H9 (cell line): ENCODE measurements at regions not wholly inside any gene's neighbourhood (a gene's known extent, or its start where the extent isn't known, plus 50 kb on each side); places are given as distances from the start of the nearest gene placed in this dataset.

Experiments
- DNase-seq: peaks from one replicate; pipeline ENCODE4 v3.0.0-alpha.2; 2017
- H2AFZ ChIP-seq: one replicate; pipeline ENCODE4 v1.6.1; 2013; ENCODE audit warnings: mild to moderate bottlenecking, low read length, control low read depth, moderate library complexity
- H2AK5ac ChIP-seq: 2 replicates; pipeline ENCODE4 v1.6.1; 2013; ENCODE audit warnings: low read length, control low read depth, mixed read lengths; ENCODE audit not compliant: insufficient read length
- H2BK120ac ChIP-seq: one replicate; pipeline ENCODE4 v1.6.1; 2013; ENCODE audit warnings: low read depth, mild to moderate bottlenecking, low read length, control low read depth, inconsistent platforms; ENCODE audit not compliant: poor library complexity, severe bottlenecking
- H2BK12ac ChIP-seq: 2 replicates; pipeline ENCODE4 v1.6.1; 2013; ENCODE audit warnings: low read length, control low read depth, mixed read lengths, low read depth; ENCODE audit not compliant: insufficient read length
- H2BK15ac ChIP-seq: 2 replicates; pipeline ENCODE4 v1.6.1; 2013; ENCODE audit warnings: low read depth, low read length, control low read depth
- H2BK20ac ChIP-seq: one replicate; pipeline ENCODE4 v1.6.1; 2013; ENCODE audit warnings: low read depth, mild to moderate bottlenecking, low read length, control low read depth, inconsistent platforms; ENCODE audit not compliant: poor library complexity, severe bottlenecking
- H2BK5ac ChIP-seq: 2 replicates; pipeline ENCODE4 v1.6.1; 2013; ENCODE audit warnings: low read length, control low read depth, mixed read lengths; ENCODE audit not compliant: insufficient read length
- H3K14ac ChIP-seq: 2 replicates; pipeline ENCODE4 v1.6.1; 2013; ENCODE audit warnings: low read length, control low read depth; ENCODE audit not compliant: insufficient read depth
- H3K18ac ChIP-seq: 2 replicates; pipeline ENCODE4 v1.6.1; 2013; ENCODE audit warnings: low read depth, mild to moderate bottlenecking, mixed read lengths, low read length, control low read depth; ENCODE audit not compliant: insufficient read length
- H3K23ac ChIP-seq: 2 replicates; pipeline ENCODE4 v1.6.1; 2013; ENCODE audit warnings: low read length, control low read depth, mixed read lengths, low read depth; ENCODE audit not compliant: insufficient read length
- H3K23me2 ChIP-seq: 2 replicates; pipeline ENCODE4 v1.6.1; 2013; ENCODE audit warnings: low read depth, mild to moderate bottlenecking, mixed read lengths, low read length, control low read depth; ENCODE audit not compliant: insufficient read length, poor library complexity, severe bottlenecking
- H3K27ac ChIP-seq: 2 replicates; pipeline ENCODE4 v1.5.1; 2013; ENCODE audit warnings: low read length, control low read depth, mixed read lengths, low read depth; ENCODE audit not compliant: insufficient read length
- H3K27me3 ChIP-seq: 2 replicates; pipeline ENCODE4 v1.6.1; 2013; ENCODE audit warnings: low read length, control low read depth, inconsistent platforms; ENCODE audit not compliant: insufficient read depth
- H3K4ac ChIP-seq: 2 replicates; pipeline ENCODE4 v1.6.1; 2013; ENCODE audit warnings: low read depth, mild to moderate bottlenecking, control low read depth, inconsistent platforms, low read length, moderate library complexity
- H3K4me1 ChIP-seq: 2 replicates; pipeline ENCODE4 v1.6.1; 2013; ENCODE audit warnings: low read length, control low read depth, inconsistent platforms; ENCODE audit not compliant: insufficient read depth
- H3K4me2 ChIP-seq: 2 replicates; pipeline ENCODE4 v1.6.1; 2013; ENCODE audit warnings: low read length, control low read depth, mixed read lengths; ENCODE audit not compliant: insufficient read length, insufficient read depth
- H3K56ac ChIP-seq: 2 replicates; pipeline ENCODE4 v1.6.1; 2013; ENCODE audit warnings: low read depth, mild to moderate bottlenecking, mixed read lengths, low read length, control low read depth; ENCODE audit not compliant: insufficient read length
- H3K79me1 ChIP-seq: 2 replicates; pipeline ENCODE4 v1.6.1; 2013; ENCODE audit warnings: low read depth, mild to moderate bottlenecking, moderate library complexity, low read length, control low read depth, inconsistent platforms; ENCODE audit not compliant: insufficient read depth, poor library complexity, severe bottlenecking
- H3K79me2 ChIP-seq: 2 replicates; pipeline ENCODE4 v1.6.1; 2013; ENCODE audit warnings: low read length, control low read depth, inconsistent platforms; ENCODE audit not compliant: insufficient read depth
- H3K9ac ChIP-seq: 2 replicates; pipeline ENCODE4 v1.6.1; 2013; ENCODE audit warnings: low read length, control low read depth, mixed read lengths; ENCODE audit not compliant: insufficient read length; ENCODE audit errors: extremely low read depth
- H3K9me3 ChIP-seq: one replicate; pipeline ENCODE4 v1.6.1; 2013; ENCODE audit warnings: low read depth, low read length, inconsistent platforms; ENCODE audit not compliant: control insufficient read depth
- H3T11ph ChIP-seq: one replicate; pipeline ENCODE4 v1.6.1; 2013; ENCODE audit warnings: mild to moderate bottlenecking, low read length, control low read depth, inconsistent platforms
- H4K20me1 ChIP-seq: one replicate; pipeline ENCODE4 v1.6.1; 2013; ENCODE audit not compliant: control insufficient read depth, insufficient read length, insufficient read depth
- H4K5ac ChIP-seq: 2 replicates; pipeline ENCODE4 v1.6.1; 2013; ENCODE audit warnings: low read depth, mild to moderate bottlenecking, mixed read lengths, low read length, control low read depth; ENCODE audit not compliant: insufficient read length
- H4K8ac ChIP-seq: replicated peaks from 2 replicates; pipeline ENCODE4 v1.6.1; 2013; ENCODE audit warnings: low read length, control low read depth, mixed read lengths, low read depth; ENCODE audit not compliant: insufficient read length
- H4K91ac ChIP-seq: 2 replicates; pipeline ENCODE4 v1.6.1; 2013; ENCODE audit warnings: low read depth, mild to moderate bottlenecking, moderate library complexity, mixed read lengths, low read length, control low read depth; ENCODE audit not compliant: insufficient read length
- H3K27ac Mint-ChIP-seq, 3 experiments: 2 replicates in 2 of 3; 3 replicates in 1 of 3; pipeline ENCODE4 v1.8.0; 2020 to 2021; ENCODE audit warnings: mixed read lengths in 3 of 3, mild to moderate bottlenecking in 1 of 3, moderate library complexity in 1 of 3
- H3K27me3 Mint-ChIP-seq: 2 replicates; pipeline ENCODE4 v1.8.0; 2021; ENCODE audit warnings: low read depth, mild to moderate bottlenecking, moderate library complexity, mixed read lengths
- H3K36me3 Mint-ChIP-seq, 3 experiments: 2 replicates in 2 of 3; 3 replicates in 1 of 3; pipeline ENCODE4 v1.8.0; 2020 to 2021; ENCODE audit warnings: low read depth in 3 of 3, mixed read lengths in 3 of 3; ENCODE audit not compliant: insufficient read depth in 1 of 3
- H3K4me1 Mint-ChIP-seq, 2 experiments: 2 replicates each; pipeline ENCODE4 v1.8.0; 2020; ENCODE audit warnings: mixed read lengths in 2 of 2
- H3K4me3 Mint-ChIP-seq, 2 experiments: 2 replicates in 1 of 2; 3 replicates in 1 of 2; pipeline ENCODE4 v1.8.0; 2020 to 2021; ENCODE audit warnings: mild to moderate bottlenecking in 2 of 2, mixed read lengths in 2 of 2, moderate library complexity in 1 of 2
- H3K9me3 Mint-ChIP-seq, 2 experiments: 2 replicates in 1 of 2; 3 replicates in 1 of 2; pipeline ENCODE4 v1.8.0; 2020; ENCODE audit warnings: mild to moderate bottlenecking in 2 of 2, mixed read lengths in 2 of 2, moderate library complexity in 1 of 2
- TF ChIP-seq, protein P1 (sequence below): fragments of 200-600 bp; sonication (generic); conservative IDR thresholded peaks from 3 replicates; pipeline ENCODE4 v1.8.0; 2021; ENCODE audit warnings: antibody characterized with exemption, mild to moderate bottlenecking

DNA sequence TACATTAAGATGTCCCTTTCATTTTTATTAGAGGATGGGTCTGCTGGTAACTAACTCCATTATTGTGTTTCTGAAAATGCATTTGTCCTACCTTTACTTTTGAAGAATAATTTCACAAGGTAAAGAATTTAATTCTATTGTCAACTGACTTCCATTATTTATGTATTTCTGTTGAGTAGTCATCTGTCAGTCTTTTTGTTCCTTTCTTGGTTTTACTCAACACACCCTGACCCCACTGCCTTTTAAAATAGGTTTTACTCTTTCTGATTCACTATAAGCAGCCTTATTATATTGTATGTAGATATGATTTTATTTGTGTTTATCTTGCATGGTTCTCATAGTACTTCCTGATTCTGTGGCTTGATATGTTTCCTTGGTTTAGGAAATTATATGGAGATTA, 237.5 kb downstream of the TGFB2 start:
- no peak overlapping the region for H3K18ac ChIP-seq
- no peak overlapping the region for H2BK5ac ChIP-seq
- no peak overlapping the region for H3K4me3 Mint-ChIP-seq
- H3K23ac ChIP-seq, result no peak overlapping the region
- H3T11ph ChIP-seq, result no peak overlapping the region
- no peak overlapping the region for H2BK12ac ChIP-seq
- no peak overlapping the region for H4K91ac ChIP-seq
- no peak overlapping the region for H3K27ac ChIP-seq
- no peaks in the 10 kb centered on the region for H3K27me3 Mint-ChIP-seq
- H2BK20ac ChIP-seq, result no peak overlapping the region
- H3K36me3 Mint-ChIP-seq, result peaks cover 6 to 12% (median 8%) of the 10 kb centered on the region in 3 experiments
- H3K14ac ChIP-seq, result no peak overlapping the region
- no peak overlapping the region for H4K8ac ChIP-seq
- H4K5ac ChIP-seq, result no peak overlapping the region
- TF ChIP-seq, protein P1, sequence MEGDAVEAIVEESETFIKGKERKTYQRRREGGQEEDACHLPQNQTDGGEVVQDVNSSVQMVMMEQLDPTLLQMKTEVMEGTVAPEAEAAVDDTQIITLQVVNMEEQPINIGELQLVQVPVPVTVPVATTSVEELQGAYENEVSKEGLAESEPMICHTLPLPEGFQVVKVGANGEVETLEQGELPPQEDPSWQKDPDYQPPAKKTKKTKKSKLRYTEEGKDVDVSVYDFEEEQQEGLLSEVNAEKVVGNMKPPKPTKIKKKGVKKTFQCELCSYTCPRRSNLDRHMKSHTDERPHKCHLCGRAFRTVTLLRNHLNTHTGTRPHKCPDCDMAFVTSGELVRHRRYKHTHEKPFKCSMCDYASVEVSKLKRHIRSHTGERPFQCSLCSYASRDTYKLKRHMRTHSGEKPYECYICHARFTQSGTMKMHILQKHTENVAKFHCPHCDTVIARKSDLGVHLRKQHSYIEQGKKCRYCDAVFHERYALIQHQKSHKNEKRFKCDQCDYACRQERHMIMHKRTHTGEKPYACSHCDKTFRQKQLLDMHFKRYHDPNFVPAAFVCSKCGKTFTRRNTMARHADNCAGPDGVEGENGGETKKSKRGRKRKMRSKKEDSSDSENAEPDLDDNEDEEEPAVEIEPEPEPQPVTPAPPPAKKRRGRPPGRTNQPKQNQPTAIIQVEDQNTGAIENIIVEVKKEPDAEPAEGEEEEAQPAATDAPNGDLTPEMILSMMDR, result no peak
- H2AFZ ChIP-seq, result no peak overlapping the region
- H3K79me1 ChIP-seq, result no peaks in the 10 kb centered on the region
- DNase-seq, result no peak
- no peak overlapping the region for H2BK15ac ChIP-seq
- no peak overlapping the region for H3K9ac ChIP-seq
- peaks cover 9 to 13% of the 10 kb centered on the region in 2 experiments for H3K4me1 Mint-ChIP-seq
- H4K20me1 ChIP-seq, result no peaks in the 10 kb centered on the region
- H2BK120ac ChIP-seq, result no peak overlapping the region
- no peaks in the 10 kb centered on the region for H3K79me2 ChIP-seq
- no peak overlapping the region for H2AK5ac ChIP-seq
- no peak overlapping the region for H3K4ac ChIP-seq
- H3K4me1 ChIP-seq, result peaks cover 2% of the 10 kb centered on the region; the same call in 1 of the 2 replicates
- H3K27me3 ChIP-seq, result no peaks in the 10 kb centered on the region
- no peaks in the 10 kb centered on the region for H3K9me3 ChIP-seq
- H3K27ac Mint-ChIP-seq, result no peak overlapping the region
- H3K4me2 ChIP-seq, result no peak overlapping the region
- no peak overlapping the region for H3K56ac ChIP-seq
- no peaks in the 10 kb centered on the region for H3K23me2 ChIP-seq
- peaks cover 7 to 11% of the 10 kb centered on the region in 2 experiments; a peak in 4 of 5 replicates for H3K9me3 Mint-ChIP-seq
